H1 (cell line): ENCODE measurements at regions not wholly inside any gene's neighbourhood (a gene's known extent, or its start where the extent isn't known, plus 50 kb on each side); places are given as distances from the start of the nearest gene placed in this dataset.

Source experiments
- CTBP2 ChIP-seq: IDR thresholded peaks from 2 replicates; pipeline ENCODE4 v1.7.0; 2011; ENCODE audit warnings: borderline replicate concordance, mild to moderate bottlenecking, moderate library complexity, mixed read lengths, low read length; ENCODE audit not compliant: insufficient read depth, insufficient read length
- MAX ChIP-seq: IDR thresholded peaks from 2 replicates; pipeline ENCODE4 v1.6.1; 2012; ENCODE audit warnings: inconsistent platforms
- SIN3A ChIP-seq, 2 experiments: IDR thresholded peaks in 1 of 2; conservative IDR thresholded peaks in 1 of 2; 2 replicates each; pipeline ENCODE4 v1.6.1; 2011 to 2012; ENCODE audit warnings: low read length in 2 of 2, improper control_type of control experiment in 1 of 2, low read depth in 1 of 2, mild to moderate bottlenecking in 1 of 2
- SP1 ChIP-seq: IDR thresholded peaks from 2 replicates; pipeline ENCODE4 v1.6.1; 2011; ENCODE audit warnings: low read depth, low read length

GRCh38 chr3:148078658-148079057 lies 619.0 kb upstream of the AGTR1 start (continued):
- TF ChIP-seq CTBP2: no peak
- no peak for TF ChIP-seq MAX
- no peak for TF ChIP-seq SP1
- TF ChIP-seq SIN3A (conservative IDR thresholded peaks at IDR 0.05 in 1 of 2, IDR thresholded peaks at IDR 0.05 in 1 of 2; ENCODE audit: low read depth in 1 of 2, low read length in 2 of 2): no peak
